ENCODE measurements at regions not wholly inside any gene's neighbourhood (a gene's known extent, or its start where the extent isn't known, plus 50 kb on each side); places are given as distances from the start of the nearest gene placed in this dataset.

DNA sequence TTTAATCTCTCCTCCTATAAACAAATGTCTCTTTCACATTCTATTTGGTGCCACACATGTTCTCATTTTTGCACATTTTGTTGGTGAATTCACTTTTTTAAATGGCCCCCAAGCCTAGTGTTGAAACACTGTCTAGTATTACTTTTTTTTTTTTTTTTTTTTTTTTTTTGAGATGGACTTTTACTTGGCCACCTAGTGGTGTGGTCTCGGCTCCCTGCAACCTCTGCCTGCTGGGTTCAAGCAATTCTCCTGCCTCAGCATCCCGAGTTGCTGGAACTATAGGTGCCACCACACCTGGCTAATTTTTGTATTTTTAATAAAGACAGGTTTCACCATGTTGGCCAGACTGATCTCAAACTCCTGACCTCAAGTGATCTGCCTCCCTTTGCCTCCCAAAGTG lies 273.8 kb upstream of the SLC14A2 start:
- TF ChIP-seq MYC (IDR thresholded peaks at IDR 0.05; ENCODE audit: low read depth, low read length) (no peak), POLR2AphosphoS5 (IDR thresholded peaks at IDR 0.05; ENCODE audit: insufficient read depth, low read depth, low read length) (no peak), POLR2A (IDR thresholded peaks at IDR 0.05; ENCODE audit: low read depth, low read length) (no peak), EZH2 (IDR thresholded peaks at IDR 0.05; ENCODE audit: borderline replicate concordance, low read depth, low read length, severe bottlenecking) (no peak), JUN (IDR thresholded peaks at IDR 0.05; ENCODE audit: borderline replicate concordance, insufficient read depth, insufficient read length, low read depth) (no peak), GATA2 (IDR thresholded peaks at IDR 0.05; ENCODE audit: insufficient read depth, insufficient read length, low read depth, low read length) (no peak)
- TF ChIP-seq, protein P1, sequence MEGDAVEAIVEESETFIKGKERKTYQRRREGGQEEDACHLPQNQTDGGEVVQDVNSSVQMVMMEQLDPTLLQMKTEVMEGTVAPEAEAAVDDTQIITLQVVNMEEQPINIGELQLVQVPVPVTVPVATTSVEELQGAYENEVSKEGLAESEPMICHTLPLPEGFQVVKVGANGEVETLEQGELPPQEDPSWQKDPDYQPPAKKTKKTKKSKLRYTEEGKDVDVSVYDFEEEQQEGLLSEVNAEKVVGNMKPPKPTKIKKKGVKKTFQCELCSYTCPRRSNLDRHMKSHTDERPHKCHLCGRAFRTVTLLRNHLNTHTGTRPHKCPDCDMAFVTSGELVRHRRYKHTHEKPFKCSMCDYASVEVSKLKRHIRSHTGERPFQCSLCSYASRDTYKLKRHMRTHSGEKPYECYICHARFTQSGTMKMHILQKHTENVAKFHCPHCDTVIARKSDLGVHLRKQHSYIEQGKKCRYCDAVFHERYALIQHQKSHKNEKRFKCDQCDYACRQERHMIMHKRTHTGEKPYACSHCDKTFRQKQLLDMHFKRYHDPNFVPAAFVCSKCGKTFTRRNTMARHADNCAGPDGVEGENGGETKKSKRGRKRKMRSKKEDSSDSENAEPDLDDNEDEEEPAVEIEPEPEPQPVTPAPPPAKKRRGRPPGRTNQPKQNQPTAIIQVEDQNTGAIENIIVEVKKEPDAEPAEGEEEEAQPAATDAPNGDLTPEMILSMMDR (IDR thresholded peaks at IDR 0.05; ENCODE audit: extremely low read depth in 1 of 2, insufficient read depth in 1 of 2, low read depth in 1 of 2, low read length in 2 of 2) = no peak
- TF ChIP-seq, protein P2, sequence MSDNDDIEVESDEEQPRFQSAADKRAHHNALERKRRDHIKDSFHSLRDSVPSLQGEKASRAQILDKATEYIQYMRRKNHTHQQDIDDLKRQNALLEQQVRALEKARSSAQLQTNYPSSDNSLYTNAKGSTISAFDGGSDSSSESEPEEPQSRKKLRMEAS (IDR thresholded peaks at IDR 0.05; ENCODE audit: insufficient read depth, insufficient read length) = no peak

Data from endothelial cell of umbilical vein (primary cell).